Hepatocyte (in vitro differentiated cells): ENCODE measurements at regions not wholly inside any gene's neighbourhood (a gene's known extent, or its start where the extent isn't known, plus 50 kb on each side); places are given as distances from the start of the nearest gene placed in this dataset.

Experiments used
- CTCF ChIP-seq: fragments of 200-600 bp; sonication (generic); IDR thresholded peaks from 2 replicates; pipeline ENCODE4 v1.5.1; 2016; ENCODE audit warnings: antibody characterized with exemption, mild to moderate bottlenecking; ENCODE audit not compliant: poor library complexity
- EZH2 ChIP-seq: fragments of 200-600 bp; sonication (generic); IDR thresholded peaks from 2 replicates; pipeline ENCODE4 v1.6.1; 2016; ENCODE audit warnings: antibody characterized with exemption, mild to moderate bottlenecking, borderline replicate concordance
- EZH2phosphoT487 ChIP-seq: fragments of 200-600 bp; sonication (generic); IDR thresholded peaks from one replicate; pipeline ENCODE4 v1.6.1; 2018; ENCODE audit warnings: antibody characterized with exemption, mild to moderate bottlenecking, low read depth, moderate library complexity; ENCODE audit not compliant: unreplicated experiment, severe bottlenecking

- TF ChIP-seq CTCF, result no peak
- TF ChIP-seq EZH2phosphoT487, result no peak
- no peak for TF ChIP-seq EZH2
Observed at GRCh38 chr5:53358794-53359193, 121.6 kb upstream of the FST start.
